ENCODE measurements at regions not wholly inside any gene's neighbourhood (a gene's known extent, or its start where the extent isn't known, plus 50 kb on each side); places are given as distances from the start of the nearest gene placed in this dataset.
A peak's percentile ranks its signal among the peaks of the same experiment; 100 is the strongest.

DNA sequence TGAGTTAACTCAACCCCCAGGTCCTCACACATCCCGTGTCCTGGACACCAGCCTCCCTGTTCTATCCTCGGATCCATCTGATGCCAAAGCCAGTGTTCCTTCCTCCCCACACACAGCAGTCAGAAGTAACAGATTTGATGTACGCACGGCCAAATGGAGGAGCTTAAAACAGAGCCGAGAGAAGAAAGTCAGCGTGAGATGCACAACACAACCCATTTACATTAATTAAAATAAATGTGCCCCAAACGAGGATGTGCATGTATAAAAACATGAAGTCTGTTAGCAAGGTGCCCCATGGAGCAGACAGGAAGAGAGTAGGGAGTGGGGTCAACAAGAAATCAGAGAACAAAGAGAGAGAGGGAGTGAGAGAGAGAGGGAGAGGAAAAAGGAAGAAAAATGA, 191.2 kb downstream of the HAUS1 start:
- no peak for DNase-seq (ENCODE audit: low read depth)

DNA sequence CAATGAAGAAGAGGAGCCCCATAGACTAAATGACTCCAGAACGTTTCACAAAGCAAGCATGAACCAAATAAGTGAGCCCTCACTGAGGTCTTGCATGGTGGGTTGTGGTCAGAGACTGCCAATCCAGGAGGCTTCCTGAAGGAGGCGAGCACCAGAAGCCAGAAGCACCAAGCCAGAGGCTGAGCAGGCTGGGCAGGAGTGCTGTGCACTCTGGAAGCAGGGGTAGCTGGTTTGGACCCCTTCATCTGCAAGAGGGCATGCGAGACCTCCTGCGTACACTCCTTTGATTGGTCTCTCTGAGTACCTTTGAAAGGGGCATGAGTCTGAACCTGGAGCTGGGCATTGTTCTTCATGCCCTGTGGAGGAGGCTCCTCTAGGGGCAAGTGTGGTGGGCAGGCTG, 192.5 kb downstream of the HAUS1 start:
- DNase-seq (ENCODE audit: low read depth): no peak

DNA sequence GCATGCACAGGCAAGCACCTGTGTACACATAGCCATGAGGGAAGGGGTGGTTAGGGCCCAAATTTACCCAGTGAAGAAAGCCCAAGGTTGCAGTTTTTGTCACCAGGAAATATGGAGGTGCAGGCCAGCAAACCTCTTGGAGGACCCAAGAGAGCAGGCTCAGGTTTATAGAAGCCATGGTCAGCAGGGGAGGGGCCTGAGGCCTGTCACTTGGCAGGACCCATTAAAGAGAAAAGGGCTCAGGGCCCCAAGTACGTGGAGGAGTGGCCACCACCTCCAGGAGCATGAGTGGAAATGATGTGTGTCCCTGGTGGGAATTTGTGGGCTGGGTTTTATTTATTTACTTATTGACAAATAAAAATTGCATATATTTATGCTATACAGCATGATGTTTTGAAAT, 192.9 kb downstream of the HAUS1 start:
- DNase-seq (ENCODE audit: low read depth): no peak

DNA sequence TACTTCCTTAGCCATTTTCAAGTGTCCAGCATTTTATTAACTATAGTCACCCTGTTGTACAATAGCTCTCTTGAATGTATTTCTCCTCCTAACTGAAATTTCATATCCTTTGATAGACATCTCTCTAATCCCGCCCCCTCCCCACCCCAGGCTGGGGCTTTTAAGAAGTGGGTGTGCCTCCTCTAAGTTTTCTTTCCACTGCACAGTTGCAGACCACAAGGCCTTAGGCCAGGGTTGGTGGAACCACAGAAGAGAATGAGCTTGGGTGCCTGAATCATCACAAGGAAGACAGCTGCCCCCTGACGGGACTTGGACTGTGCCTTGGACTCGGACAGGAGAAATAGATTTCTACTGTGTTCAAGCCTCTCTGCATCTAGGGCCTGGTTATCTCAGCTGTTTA, 193.4 kb downstream of the HAUS1 start:
- DNase-seq (ENCODE audit: low read depth): no peak

DNA sequence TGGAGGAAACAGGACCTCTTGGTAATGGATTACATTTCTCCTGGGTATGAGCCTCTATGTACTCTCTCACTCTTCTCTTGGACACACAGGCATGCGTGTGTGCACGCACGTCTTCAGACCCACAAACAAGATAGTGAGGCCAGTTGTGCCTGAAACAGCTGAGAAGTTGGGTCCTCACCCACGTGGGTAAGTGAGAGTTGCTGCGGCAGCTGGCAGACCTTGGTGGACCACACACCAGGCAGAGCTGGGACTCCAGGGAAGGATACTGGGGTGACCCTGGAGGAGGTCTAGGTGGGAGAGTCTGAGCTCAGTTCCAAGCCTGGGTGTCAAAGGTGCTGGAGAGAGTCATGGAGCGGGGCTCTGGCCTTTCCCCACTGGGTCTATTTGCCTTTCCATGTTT, 194.3 kb downstream of the HAUS1 start:
- DNase-seq (ENCODE audit: low read depth): no peak

DNA sequence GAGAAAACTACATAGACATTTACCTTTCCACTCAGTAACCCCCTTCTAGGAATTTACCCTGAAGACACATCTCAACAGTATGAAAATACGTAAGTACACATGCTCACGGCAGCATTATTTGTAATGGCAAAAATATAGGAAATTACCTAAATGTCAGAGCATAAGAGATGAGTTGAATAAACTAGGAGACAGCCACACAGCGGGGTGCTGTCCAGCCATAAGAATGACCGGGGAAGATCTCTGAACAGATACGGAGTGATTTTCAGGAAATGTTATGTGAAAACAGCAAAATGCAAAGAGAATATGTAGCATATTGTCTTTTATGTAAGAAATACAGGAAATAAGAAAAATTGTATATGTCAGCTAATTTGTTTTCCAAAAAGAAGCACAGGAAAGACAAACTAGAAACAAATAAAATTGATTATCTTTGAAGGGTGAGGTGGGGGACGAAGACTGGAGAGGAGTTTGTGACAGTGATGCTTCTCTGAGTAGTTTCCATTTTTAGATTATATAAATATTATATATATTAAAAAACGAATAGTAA, 195.4 kb downstream of the HAUS1 start:
- no peak for DNase-seq (ENCODE audit: low read depth)

DNA sequence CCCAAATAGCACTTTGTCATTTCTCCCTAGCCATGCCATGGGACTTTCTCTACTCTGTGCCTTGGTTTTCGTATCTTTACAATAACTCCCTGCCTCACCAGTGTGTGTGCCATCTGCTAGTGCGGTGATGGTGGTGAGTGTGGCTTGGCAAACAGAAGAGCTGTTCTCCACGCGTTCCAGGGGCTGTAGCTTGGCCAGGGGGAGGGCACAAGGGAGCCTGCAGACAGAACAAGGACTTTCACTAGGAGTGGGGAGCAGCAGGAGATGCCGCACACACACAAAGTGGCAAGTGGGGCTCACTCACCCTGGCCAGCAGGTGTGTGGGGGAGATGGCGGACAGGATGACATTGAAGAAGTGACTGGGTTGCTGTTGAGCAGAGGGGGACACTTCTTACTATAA, 196.9 kb downstream of the HAUS1 start:
- no peak for DNase-seq (ENCODE audit: low read depth)

DNA sequence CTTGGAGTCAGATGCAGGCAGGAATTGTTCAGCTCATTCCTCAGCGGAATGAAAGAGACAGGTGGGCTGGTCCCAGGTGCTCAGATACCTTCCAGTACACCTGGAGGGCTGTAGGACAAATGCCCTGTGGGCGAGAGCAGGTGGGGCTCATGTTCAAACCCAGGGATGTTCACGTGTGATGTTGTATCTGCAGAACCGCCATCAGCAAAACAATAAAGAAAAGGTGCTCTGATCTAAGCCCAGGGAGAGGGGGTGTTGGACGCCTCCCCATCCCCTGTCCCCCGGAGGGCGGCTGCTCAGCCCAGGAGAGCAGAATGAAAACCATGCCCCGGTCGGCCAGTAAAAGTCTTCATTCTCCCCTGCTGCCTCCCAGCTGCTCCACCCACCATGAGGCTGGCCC, 197.4 kb downstream of the HAUS1 start:
- no peak for DNase-seq (ENCODE audit: low read depth)

DNA sequence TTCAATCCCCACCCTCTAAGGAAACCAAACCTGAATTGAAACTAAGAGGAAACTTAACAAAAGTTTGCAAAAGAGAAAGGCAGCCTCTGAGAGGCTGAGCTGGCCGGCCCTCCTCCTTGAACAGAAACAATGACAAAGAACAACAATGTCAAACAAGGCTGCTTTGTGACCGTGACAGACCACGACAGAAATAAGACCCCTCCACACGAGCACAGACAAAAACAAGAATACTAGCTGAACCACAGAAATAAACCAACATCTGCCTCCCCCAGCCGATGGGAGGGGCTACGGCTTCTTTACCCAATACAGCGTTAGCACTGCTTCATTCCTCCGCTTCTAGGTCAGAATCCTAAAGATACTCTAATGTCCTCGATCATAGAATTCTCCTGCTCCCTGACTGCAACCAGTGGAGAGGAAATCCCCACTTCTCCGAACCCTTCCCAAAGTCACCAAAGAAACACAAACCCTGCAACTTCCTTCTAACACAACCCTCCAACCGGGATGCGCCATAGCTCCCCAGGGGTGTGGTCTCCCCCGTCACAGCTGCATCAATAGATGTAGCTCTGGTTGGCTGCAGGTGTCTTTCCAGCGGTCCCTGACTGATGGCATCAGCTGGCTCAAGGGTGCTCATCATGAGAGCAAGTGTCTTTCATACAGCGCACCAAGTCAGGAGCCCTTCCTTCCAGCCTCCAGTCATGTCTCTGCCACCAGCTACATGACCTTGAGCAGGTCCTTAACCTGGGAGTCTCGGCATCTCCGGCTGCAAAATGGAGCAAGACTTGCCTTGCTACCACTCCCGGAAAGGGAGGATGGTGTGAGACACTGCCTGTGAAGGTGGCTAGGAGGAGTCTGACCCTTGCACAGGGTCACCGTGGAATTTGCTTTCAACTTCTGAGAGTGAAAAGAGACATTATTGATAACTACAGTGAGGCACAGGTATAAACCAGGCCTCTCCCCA, 198.6 kb downstream of the HAUS1 start:
- DNase-seq (ENCODE audit: low read depth): no peak

DNA sequence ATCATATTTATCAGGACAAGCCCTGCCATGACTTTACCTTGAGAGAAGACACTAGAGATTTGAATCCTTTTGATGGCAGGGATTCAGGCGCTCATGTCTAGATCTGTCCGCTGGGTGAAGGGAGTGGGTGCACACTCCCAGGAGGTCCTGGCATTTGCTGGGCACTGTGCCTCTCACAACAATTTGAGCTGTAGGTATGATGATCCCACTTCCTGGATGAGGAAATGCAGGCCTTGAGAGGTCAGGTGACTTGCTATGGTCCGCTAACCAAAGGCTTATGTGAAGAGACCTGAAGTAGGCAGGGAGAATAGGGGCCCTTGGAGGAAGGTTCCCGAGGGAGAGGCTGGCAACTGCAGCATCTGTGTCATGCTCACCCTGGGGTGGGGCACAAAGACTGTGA, 206.1 kb downstream of the HAUS1 start:
- no peak for DNase-seq (ENCODE audit: low read depth)

DNA sequence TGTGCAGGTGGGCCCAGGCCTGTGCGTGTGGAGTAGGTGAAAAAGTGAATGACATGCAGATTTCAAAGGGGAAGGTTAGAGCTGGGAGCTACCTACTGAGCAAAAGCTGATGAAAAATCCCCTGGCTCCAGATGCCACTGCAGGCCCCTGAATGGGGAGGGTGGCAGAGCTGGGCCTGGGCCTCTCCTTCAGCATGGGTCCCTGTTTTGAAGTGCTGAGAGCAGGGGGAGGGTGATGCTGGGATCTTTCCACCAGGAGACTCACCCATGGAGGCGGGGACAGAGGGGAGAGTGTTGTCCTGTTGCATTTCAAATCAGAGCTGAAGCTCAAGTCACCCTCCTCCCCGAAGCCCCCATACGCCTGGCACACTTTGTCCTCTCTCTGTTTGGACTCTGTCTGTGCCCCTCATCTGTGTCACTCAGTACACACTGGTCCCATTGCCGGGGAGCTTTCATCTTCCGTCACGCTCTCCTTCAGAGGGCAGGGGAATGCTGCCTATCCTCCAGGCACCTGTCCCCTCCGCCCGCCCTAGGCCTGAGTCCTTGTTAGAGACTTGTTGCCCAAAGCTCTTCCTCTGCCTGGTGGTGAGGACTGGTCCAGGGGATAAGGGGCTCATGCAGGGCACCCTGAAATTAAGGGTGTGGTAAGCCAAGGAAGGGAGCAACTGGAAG, 206.6 kb downstream of the HAUS1 start:
- DNase-seq (ENCODE audit: low read depth): no peak

DNA sequence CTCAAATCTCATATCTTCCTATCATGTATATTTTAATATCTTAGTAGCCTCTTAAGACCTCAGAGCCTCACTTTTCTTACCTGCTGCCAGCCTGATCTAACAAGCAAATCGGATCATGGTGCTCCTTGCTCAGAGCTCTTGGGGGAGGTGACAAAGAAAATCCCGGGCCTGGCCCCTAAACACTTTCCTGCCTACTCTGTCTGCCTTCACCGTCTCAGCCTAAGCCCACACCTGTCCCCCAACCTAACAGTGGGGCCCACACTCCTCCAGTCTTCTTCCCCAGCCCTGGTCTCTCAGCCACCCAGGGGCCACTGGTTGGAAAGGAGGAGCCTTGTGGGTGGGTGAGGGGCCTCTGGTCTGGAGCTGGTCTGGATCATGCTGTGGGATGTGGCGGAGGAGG, 207.3 kb downstream of the HAUS1 start:
- DNase-seq (ENCODE audit: low read depth): no peak

DNA sequence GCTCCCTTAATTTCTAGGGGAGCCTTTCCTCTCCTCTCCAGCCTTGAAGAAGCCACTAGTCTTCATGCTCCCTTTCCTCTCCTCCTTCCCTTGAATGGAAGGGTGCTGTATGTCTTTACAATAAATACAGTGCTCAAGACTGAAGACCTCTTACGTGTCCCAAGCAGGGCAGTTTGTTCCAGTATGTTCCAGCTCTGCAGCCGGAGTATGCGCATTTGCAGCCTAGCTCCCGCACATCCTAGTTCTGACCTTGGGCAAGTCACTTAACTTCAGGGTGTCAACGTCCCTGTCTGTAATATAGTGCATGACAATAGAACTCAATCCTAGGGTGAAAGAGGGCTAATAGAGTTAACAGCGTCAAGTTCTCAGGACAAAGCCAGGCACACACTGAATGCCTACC, 208.0 kb downstream of the HAUS1 start:
- no peak for DNase-seq (ENCODE audit: low read depth)

DNA sequence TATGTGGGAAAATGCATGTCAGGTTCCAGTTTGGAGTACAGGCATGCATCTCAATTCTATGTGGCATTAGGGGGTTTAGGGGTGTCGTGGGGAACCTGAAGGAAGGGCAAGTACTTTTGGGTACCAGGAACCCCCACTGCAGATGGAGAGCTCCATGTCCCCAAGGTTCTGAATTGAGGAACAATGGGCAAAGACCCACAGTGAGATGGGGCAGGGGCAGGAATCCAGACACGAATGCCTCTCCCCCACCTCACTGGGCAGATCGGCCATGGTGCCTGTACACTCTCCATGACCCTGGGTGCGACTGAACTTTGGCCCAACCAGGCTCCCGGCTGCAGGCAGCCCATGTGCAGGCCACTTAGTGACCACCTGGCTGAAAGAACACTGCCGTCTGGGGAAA, 209.3 kb downstream of the HAUS1 start:
- no peak for DNase-seq (ENCODE audit: low read depth)

DNA sequence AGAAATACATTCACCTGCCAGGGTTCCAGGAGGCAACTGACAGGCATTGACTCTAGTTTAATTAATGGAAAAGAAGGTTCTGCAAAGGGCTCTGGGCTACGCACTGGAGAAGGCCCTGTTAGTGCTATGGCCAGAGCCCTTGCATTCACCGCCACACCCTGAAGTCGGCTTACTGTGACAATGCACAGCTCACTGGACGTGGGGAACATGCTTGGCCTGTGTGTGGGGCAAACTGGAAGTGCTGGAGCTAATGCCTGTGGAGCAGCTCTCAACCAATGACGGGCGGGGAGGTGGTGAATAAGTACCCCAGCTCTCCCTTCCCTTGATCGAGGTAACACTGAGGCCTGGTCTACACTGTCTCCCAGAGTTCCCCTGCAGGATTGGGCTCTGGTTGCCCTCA, 209.8 kb downstream of the HAUS1 start:
- DNase-seq (ENCODE audit: low read depth): no peak

DNA sequence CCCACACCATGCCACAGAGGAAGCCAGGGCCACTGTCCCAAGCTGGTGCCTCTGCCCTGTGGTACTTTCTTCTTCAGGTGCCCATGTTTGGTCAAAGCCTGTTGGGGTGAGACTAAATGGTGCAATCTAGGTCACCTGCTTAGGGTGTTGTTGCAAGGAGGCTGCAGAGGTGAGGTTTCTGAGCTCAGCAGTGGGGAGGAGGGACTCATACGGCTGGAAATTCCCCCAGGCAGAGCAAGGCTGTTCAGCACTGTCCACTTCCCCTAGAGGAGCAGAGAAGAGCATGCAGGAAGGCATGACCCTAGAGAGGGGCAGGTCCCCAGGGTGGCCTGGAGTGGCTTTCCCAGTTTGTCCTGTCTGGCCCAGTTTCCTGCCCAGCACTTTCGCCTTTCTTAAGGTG, 211.0 kb downstream of the HAUS1 start:
- no peak for DNase-seq (ENCODE audit: low read depth)

DNA sequence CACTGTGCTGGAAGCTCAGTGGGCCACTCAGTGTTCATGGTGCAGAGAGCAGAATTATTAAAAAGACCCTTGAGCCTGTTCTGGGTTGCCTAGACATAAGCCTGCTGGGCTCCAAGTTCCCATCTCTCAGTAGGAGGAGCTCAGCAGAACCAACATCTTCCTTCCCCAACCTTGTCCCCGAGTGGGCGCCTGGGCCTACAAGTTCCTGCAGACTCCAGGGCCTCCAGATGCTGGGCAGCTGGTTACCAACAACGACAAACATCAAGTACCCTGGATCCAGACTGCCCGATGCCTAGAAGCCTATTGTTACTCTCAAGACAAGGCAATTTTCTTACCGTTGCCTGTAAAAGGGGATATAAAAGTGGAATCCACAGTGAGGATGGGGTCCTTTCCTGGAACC, 214.2 kb downstream of the HAUS1 start:
- DNase-seq (ENCODE audit: low read depth): no peak

DNA sequence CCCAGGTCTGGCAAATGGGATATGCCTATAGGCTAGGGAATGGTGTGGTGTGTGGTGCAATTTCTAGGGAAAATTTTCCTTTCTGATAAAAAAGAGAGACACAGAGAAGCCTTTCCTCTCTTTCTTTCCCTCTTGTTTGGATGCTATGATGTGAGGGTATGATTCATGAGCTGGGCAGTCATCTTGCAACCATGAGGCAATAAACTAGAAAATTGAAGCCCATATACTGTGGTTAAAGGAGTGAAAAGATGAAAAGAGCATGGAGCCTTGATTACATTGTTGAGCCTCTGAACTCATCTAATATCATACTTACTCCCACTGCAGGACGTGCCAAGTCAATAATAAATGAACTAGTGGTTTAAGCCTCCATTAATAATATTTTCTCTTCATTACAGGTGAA, 215.6 kb downstream of the HAUS1 start:
- DNase-seq (ENCODE audit: low read depth): no peak

DNA sequence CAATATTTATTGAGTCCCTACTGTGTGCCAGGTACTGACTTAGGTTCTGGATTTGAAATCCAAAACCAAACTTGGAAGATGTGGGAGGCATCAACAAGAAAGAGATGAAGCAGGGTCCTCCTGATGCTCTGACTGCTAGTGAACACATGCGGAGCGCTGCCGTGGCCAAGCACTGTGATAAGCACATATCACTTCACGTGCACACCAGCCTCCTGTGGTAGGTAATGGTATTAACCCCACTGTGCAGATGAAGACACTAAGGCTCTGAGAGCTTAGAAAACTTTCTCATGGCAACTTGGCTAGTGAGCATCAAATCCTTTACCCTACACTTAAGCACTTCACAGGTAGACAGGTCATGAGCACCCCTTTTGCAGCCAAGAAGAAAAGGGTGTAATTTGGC, 216.1 kb downstream of the HAUS1 start:
- DNase-seq (ENCODE audit: low read depth): no peak

DNA sequence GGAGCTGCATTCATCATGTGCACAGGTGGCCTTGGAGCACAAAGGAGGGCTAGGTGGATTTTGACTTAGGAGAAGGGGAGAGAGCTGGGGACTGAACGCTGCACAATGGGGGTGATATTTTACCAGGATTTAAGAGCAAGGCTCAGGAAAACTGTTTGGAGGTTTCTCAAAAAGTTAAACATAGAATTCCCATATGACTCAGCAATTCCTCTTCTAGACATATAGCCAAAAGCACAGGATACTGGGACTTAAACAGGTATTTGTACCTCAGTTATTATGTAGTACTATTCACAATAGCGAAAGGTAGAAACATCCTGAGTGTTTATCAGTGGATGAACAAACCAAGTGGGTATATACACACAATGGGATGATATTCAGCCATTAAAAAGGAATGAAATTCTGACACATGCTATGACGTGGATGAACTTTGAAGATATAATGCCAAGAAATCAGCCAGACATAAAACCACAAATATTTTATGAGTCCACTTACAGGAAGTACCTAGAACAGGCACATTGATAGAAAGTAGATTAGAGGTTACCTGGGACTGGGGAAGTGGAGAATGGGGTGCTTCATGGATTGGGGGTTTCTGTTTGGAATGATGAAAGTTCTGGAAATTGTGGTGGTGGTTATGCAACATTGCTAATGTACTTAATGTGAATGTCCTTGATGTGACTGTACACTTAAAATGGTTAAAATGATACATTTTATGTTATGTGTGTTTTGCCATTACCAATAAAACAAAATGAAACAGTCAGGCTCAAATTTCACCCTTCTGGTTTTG, 216.9 kb downstream of the HAUS1 start:
- DNase-seq (ENCODE audit: low read depth): peak; percentile 42

DNA sequence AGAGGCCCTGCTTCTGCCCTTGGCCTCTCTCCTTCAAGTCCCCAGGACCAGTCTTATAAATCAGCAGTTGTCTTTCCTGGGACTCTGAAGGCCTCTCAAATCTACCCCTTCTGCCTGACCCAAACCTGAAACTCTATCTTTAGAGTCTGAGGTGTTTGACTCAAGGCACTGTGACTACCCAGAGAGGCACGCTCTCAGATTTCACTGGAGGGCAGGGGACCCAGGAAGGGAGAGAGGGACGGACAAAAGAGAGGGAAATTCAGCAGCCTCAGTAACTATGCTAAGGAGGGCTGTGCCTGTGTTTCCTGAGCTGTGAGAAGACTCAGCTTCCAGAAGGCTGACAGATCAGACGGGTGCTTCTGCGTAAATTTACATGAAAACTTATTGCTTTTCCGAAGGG, 217.8 kb downstream of the HAUS1 start:
- no peak for DNase-seq (ENCODE audit: low read depth)

DNA sequence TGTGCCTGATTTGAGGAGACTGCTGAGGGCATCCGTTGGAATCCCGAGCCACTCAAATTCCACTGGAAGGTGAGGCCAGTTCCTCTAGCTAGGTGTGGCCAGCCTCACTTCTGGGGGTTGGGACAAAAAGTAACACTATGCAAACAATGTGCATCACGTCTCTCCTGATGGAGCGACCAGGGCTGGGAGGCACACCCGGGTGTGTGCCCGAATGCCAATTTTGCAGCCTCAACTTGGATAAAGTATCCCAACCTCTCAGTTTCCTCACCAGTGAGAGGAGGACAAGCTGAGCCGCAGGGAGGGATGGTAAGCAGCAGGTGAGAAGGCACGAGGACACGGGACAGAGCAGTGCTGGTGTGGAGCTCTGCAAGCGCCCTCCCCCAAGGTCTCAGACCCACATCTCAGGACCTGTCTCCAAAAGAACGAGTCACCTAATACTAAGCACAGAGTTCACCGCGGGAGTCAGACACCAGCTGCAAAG, 218.3 kb downstream of the HAUS1 start:
- no peak for DNase-seq (ENCODE audit: low read depth)
